HEK293 (cell line): ENCODE measurements at regions not wholly inside any gene's neighbourhood (a gene's known extent, or its start where the extent isn't known, plus 50 kb on each side); places are given as distances from the start of the nearest gene placed in this dataset.

ENCODE experiments used
- BCL6B ChIP-seq: fragments of 450-650 bp; formaldehyde crosslinking; IDR thresholded peaks from 2 replicates; pipeline ENCODE4 v1.5.1; 2017; ENCODE audit warnings: missing biosample characterization, missing genetic modification characterization
- OVOL3 ChIP-seq: fragments of 450-650 bp; formaldehyde crosslinking; IDR thresholded peaks from 2 replicates; pipeline ENCODE4 v1.5.1; 2016; ENCODE audit warnings: missing biosample characterization, missing genetic modification characterization
- SP2 ChIP-seq: fragments of 450-650 bp; formaldehyde crosslinking; IDR thresholded peaks from 2 replicates; pipeline ENCODE4 v1.5.1; 2016; ENCODE audit warnings: missing biosample characterization, missing genetic modification characterization
- ZFP3 ChIP-seq: fragments of 450-650 bp; formaldehyde crosslinking; IDR thresholded peaks from 2 replicates; pipeline ENCODE4 v1.5.1; 2016; ENCODE audit warnings: low read depth, missing biosample characterization, missing genetic modification characterization
- ZIC2 ChIP-seq: fragments of 450-650 bp; formaldehyde crosslinking; IDR thresholded peaks from 2 replicates; pipeline ENCODE4 v1.5.1; 2016; ENCODE audit warnings: missing biosample characterization, missing genetic modification characterization
- ZNF157 ChIP-seq: fragments of 450-650 bp; formaldehyde crosslinking; IDR thresholded peaks from 2 replicates; pipeline ENCODE4 v1.5.1; 2016; ENCODE audit warnings: missing biosample characterization, missing genetic modification characterization
- ZNF248 ChIP-seq: fragments of 450-650 bp; formaldehyde crosslinking; IDR thresholded peaks from 2 replicates; pipeline ENCODE4 v1.5.1; 2017; ENCODE audit warnings: missing biosample characterization, missing genetic modification characterization
- ZNF354C ChIP-seq: fragments of 450-650 bp; formaldehyde crosslinking; IDR thresholded peaks from 2 replicates; pipeline ENCODE4 v1.5.1; 2016; ENCODE audit warnings: missing biosample characterization, missing genetic modification characterization, low read depth, borderline replicate concordance
- ZNF416 ChIP-seq: fragments of 450-650 bp; formaldehyde crosslinking; IDR thresholded peaks from 2 replicates; pipeline ENCODE4 v1.5.1; 2016; ENCODE audit warnings: missing biosample characterization, missing genetic modification characterization
- ZNF423 ChIP-seq: fragments of 450-650 bp; formaldehyde crosslinking; IDR thresholded peaks from 2 replicates; pipeline ENCODE4 v1.5.1; 2016; ENCODE audit warnings: missing biosample characterization, missing genetic modification characterization
- ZNF513 ChIP-seq: fragments of 450-650 bp; IDR thresholded peaks from 2 replicates; pipeline ENCODE4 v1.5.1; 2018; ENCODE audit warnings: missing biosample characterization, missing genetic modification characterization
- ZNF529 ChIP-seq: fragments of 450-650 bp; formaldehyde crosslinking; IDR thresholded peaks from 2 replicates; pipeline ENCODE4 v1.5.1; 2017; ENCODE audit warnings: missing genetic modification characterization, missing biosample characterization; ENCODE audit not compliant: insufficient replicate concordance
- ZNF548 ChIP-seq: fragments of 450-650 bp; formaldehyde crosslinking; IDR thresholded peaks from 2 replicates; pipeline ENCODE4 v1.5.1; 2016; ENCODE audit warnings: missing biosample characterization, missing genetic modification characterization
- ZNF558 ChIP-seq: fragments of 450-650 bp; formaldehyde crosslinking; IDR thresholded peaks from 2 replicates; pipeline ENCODE4 v1.5.1; 2016; ENCODE audit warnings: missing biosample characterization, missing genetic modification characterization
- ZNF571 ChIP-seq: fragments of 450-650 bp; formaldehyde crosslinking; IDR thresholded peaks from 2 replicates; pipeline ENCODE4 v1.5.0; 2017; ENCODE audit warnings: missing biosample characterization, missing genetic modification characterization
- ZNF596 ChIP-seq: fragments of 450-650 bp; IDR thresholded peaks from 2 replicates; pipeline ENCODE4 v1.5.0; 2018; ENCODE audit warnings: missing biosample characterization, mild to moderate bottlenecking, missing genetic modification characterization, moderate library complexity
- ZNF610 ChIP-seq: fragments of 450-650 bp; formaldehyde crosslinking; IDR thresholded peaks from 2 replicates; pipeline ENCODE4 v1.5.1; 2016; ENCODE audit warnings: missing biosample characterization, missing genetic modification characterization, borderline replicate concordance
- ZNF621 ChIP-seq: fragments of 450-650 bp; formaldehyde crosslinking; IDR thresholded peaks from 2 replicates; pipeline ENCODE4 v1.5.1; 2017; ENCODE audit warnings: missing biosample characterization, missing genetic modification characterization
- ZNF639 ChIP-seq: fragments of 450-650 bp; formaldehyde crosslinking; IDR thresholded peaks from 2 replicates; pipeline ENCODE4 v1.5.1; 2016; ENCODE audit warnings: missing biosample characterization, missing genetic modification characterization
- ZNF660 ChIP-seq: fragments of 450-650 bp; IDR thresholded peaks from 2 replicates; pipeline ENCODE4 v1.5.1; 2018; ENCODE audit warnings: missing biosample characterization, mild to moderate bottlenecking, missing genetic modification characterization
- ZNF791 ChIP-seq: fragments of 450-650 bp; formaldehyde crosslinking; IDR thresholded peaks from 2 replicates; pipeline ENCODE4 v1.5.1; 2016; ENCODE audit warnings: missing biosample characterization, missing genetic modification characterization
- ZNF830 ChIP-seq: fragments of 450-650 bp; IDR thresholded peaks from 2 replicates; pipeline ENCODE4 v1.5.0; 2018; ENCODE audit warnings: missing biosample characterization, missing genetic modification characterization, low read depth, mild to moderate bottlenecking, moderate library complexity
- TF ChIP-seq, protein P1 (sequence below): fragments of 450-650 bp; formaldehyde crosslinking; IDR thresholded peaks from 2 replicates; pipeline ENCODE4 v1.5.1; 2016; ENCODE audit warnings: missing biosample characterization, missing genetic modification characterization, low read depth
- TF ChIP-seq, protein P2 (sequence below): fragments of 450-650 bp; formaldehyde crosslinking; IDR thresholded peaks from 2 replicates; pipeline ENCODE4 v1.5.1; 2016; ENCODE audit warnings: missing biosample characterization, missing genetic modification characterization
- TF ChIP-seq, protein P3 (sequence below): fragments of 450-650 bp; formaldehyde crosslinking; IDR thresholded peaks from 2 replicates; pipeline ENCODE4 v1.5.1; 2016; ENCODE audit warnings: missing biosample characterization, missing genetic modification characterization
- TF ChIP-seq, protein P4 (sequence below): fragments of 450-650 bp; formaldehyde crosslinking; IDR thresholded peaks from 2 replicates; pipeline ENCODE4 v1.5.1; 2017; ENCODE audit warnings: missing biosample characterization, mild to moderate bottlenecking, missing genetic modification characterization, moderate library complexity
- TF ChIP-seq, protein P5 (sequence below): fragments of 450-650 bp; formaldehyde crosslinking; IDR thresholded peaks from 2 replicates; pipeline ENCODE4 v1.5.1; 2016; ENCODE audit warnings: missing biosample characterization, missing genetic modification characterization

DNA sequence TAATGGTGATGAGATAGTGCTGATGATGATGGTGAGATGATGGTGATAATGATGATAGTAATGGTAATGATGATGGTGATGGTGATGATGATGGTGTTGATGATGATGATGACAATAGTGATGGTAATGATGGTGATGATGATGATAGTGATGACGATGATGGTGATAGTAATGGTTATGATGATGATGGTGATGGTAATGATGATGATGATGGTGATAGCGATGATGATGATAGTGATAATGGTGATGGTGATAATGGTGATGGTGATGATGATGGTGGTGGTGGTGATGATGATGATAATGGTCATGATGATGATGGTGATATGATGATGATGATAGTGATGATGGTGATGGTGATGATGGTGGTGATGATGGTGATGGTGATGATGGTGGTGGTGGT, 384.6 kb downstream of the MATN1 start (continued):
- TF ChIP-seq BCL6B (no peak), ZNF354C (tag by site-specific recombination) (no peak), ZNF791 (tag by site-specific recombination) (no peak), ZNF513 (tag by site-specific recombination) (peak; percentile 98), ZNF571 (tag by site-specific recombination) (0 out of 2 replicates have a peak, but pooled peaks have one; percentile 52), ZNF639 (tag by site-specific recombination) (no peak), ZFP3 (tag by site-specific recombination) (no peak), ZNF596 (tag by site-specific recombination) (no peak), ZNF248 (tag by site-specific recombination) (no peak), OVOL3 (tag by site-specific recombination) (no peak), ZNF548 (tag by site-specific recombination) (no peak), ZNF830 (tag by site-specific recombination) (no peak), ZNF423 (tag by site-specific recombination) (no peak), ZNF610 (tag by site-specific recombination) (no peak), ZNF157 (tag by site-specific recombination) (no peak), SP2 (no peak; the same call in 1 of the 2 replicates), ZNF621 (tag by site-specific recombination) (no peak), ZNF660 (tag by site-specific recombination) (no peak), ZIC2 (tag by site-specific recombination) (no peak), ZNF529 (tag by site-specific recombination) (no peak), ZNF558 (tag by site-specific recombination) (no peak), ZNF416 (tag by site-specific recombination) (no peak)
- TF ChIP-seq, protein P1, sequence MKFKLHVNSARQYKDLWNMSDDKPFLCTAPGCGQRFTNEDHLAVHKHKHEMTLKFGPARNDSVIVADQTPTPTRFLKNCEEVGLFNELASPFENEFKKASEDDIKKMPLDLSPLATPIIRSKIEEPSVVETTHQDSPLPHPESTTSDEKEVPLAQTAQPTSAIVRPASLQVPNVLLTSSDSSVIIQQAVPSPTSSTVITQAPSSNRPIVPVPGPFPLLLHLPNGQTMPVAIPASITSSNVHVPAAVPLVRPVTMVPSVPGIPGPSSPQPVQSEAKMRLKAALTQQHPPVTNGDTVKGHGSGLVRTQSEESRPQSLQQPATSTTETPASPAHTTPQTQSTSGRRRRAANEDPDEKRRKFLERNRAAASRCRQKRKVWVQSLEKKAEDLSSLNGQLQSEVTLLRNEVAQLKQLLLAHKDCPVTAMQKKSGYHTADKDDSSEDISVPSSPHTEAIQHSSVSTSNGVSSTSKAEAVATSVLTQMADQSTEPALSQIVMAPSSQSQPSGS (tag by site-specific recombination), result peak; percentile 54; the same call in 1 of the 2 replicates
- TF ChIP-seq, protein P2, sequence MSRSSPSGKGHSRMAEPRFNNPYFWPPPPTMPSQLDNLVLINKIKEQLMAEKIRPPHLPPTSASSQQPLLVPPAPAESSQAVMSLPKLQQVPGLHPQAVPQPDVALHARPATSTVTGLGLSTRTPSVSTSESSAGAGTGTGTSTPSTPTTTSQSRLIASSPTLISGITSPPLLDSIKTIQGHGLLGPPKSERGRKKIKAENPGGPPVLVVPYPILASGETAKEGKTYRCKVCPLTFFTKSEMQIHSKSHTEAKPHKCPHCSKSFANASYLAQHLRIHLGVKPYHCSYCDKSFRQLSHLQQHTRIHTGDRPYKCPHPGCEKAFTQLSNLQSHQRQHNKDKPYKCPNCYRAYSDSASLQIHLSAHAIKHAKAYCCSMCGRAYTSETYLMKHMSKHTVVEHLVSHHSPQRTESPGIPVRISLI (tag by site-specific recombination), result no peak
- TF ChIP-seq, protein P3, sequence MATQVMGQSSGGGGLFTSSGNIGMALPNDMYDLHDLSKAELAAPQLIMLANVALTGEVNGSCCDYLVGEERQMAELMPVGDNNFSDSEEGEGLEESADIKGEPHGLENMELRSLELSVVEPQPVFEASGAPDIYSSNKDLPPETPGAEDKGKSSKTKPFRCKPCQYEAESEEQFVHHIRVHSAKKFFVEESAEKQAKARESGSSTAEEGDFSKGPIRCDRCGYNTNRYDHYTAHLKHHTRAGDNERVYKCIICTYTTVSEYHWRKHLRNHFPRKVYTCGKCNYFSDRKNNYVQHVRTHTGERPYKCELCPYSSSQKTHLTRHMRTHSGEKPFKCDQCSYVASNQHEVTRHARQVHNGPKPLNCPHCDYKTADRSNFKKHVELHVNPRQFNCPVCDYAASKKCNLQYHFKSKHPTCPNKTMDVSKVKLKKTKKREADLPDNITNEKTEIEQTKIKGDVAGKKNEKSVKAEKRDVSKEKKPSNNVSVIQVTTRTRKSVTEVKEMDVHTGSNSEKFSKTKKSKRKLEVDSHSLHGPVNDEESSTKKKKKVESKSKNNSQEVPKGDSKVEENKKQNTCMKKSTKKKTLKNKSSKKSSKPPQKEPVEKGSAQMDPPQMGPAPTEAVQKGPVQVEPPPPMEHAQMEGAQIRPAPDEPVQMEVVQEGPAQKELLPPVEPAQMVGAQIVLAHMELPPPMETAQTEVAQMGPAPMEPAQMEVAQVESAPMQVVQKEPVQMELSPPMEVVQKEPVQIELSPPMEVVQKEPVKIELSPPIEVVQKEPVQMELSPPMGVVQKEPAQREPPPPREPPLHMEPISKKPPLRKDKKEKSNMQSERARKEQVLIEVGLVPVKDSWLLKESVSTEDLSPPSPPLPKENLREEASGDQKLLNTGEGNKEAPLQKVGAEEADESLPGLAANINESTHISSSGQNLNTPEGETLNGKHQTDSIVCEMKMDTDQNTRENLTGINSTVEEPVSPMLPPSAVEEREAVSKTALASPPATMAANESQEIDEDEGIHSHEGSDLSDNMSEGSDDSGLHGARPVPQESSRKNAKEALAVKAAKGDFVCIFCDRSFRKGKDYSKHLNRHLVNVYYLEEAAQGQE (tag by site-specific recombination), result no peak
- TF ChIP-seq, protein P4, sequence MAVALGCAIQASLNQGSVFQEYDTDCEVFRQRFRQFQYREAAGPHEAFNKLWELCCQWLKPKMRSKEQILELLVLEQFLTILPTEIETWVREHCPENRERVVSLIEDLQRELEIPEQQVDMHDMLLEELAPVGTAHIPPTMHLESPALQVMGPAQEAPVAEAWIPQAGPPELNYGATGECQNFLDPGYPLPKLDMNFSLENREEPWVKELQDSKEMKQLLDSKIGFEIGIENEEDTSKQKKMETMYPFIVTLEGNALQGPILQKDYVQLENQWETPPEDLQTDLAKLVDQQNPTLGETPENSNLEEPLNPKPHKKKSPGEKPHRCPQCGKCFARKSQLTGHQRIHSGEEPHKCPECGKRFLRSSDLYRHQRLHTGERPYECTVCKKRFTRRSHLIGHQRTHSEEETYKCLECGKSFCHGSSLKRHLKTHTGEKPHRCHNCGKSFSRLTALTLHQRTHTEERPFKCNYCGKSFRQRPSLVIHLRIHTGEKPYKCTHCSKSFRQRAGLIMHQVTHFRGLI (tag by site-specific recombination), result no peak
- TF ChIP-seq, protein P5, sequence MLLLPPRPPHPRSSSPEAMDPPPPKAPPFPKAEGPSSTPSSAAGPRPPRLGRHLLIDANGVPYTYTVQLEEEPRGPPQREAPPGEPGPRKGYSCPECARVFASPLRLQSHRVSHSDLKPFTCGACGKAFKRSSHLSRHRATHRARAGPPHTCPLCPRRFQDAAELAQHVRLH, result no peak
